IMR-90 (cell line): ENCODE measurements at regions not wholly inside any gene's neighbourhood (a gene's known extent, or its start where the extent isn't known, plus 50 kb on each side); places are given as distances from the start of the nearest gene placed in this dataset.

ENCODE experiments used
- ATAC-seq: fragments of 200-7000 bp; cut with Tn5 transposase; 2 replicates; pipeline ENCODE4 v1.9.1; 2020; ENCODE audit warnings: low read depth, mild to moderate bottlenecking, moderate library complexity
- BruUV-seq: library from RNA; stranded (reverse); fragments of 400-500 nt; replicated peaks from 2 replicates; lab custom pipeline; 2021; lab: Mats Ljungman, UMichigan
- CTCF ChIA-PET: fragments of 300-600 bp; formaldehyde crosslinking; extraction: SDS; loops from one replicate; lab custom pipeline; 2021; ENCODE audit warnings: antibody characterized with exemption; lab: Yijun Ruan, JAX
- POLR2A ChIA-PET: fragments of 300-600 bp; sonication (Branson Sonifier 250); formaldehyde crosslinking; loops from one replicate; lab custom pipeline; 2022; ENCODE audit warnings: antibody characterized with exemption; ENCODE audit not compliant: unreplicated experiment; lab: Charles Lee
- DNase-seq: peaks from one replicate; pipeline ENCODE4 v3.0.0; 2013
- H2AFZ ChIP-seq: replicated peaks from 2 replicates; pipeline ENCODE3; 2013; ENCODE audit warnings: low read length, mild to moderate bottlenecking; ENCODE audit not compliant: poor library complexity
- H2AK5ac ChIP-seq: 2 replicates; pipeline ENCODE4 v1.6.1; 2013; ENCODE audit warnings: low read depth, low read length, inconsistent platforms
- H2AK9ac ChIP-seq: replicated peaks from 2 replicates; pipeline ENCODE3; 2013; ENCODE audit warnings: mild to moderate bottlenecking, low read depth, low read length, moderate library complexity; ENCODE audit not compliant: poor library complexity
- H2BK120ac ChIP-seq: 2 replicates; pipeline ENCODE4 v1.6.1; 2013; ENCODE audit warnings: low read depth, low read length, inconsistent platforms
- H2BK15ac ChIP-seq: 3 replicates; pipeline ENCODE4 v1.6.1; 2013; ENCODE audit warnings: low read depth, low read length, inconsistent platforms
- H2BK20ac ChIP-seq: 2 replicates; pipeline ENCODE4 v1.6.1; 2013; ENCODE audit warnings: low read depth, mild to moderate bottlenecking, inconsistent platforms, low read length, moderate library complexity
- H2BK5ac ChIP-seq: 2 replicates; pipeline ENCODE4 v1.6.1; 2013; ENCODE audit warnings: mild to moderate bottlenecking, low read depth, low read length, inconsistent platforms; ENCODE audit not compliant: poor library complexity, severe bottlenecking
- H3K14ac ChIP-seq: replicated peaks from 2 replicates; pipeline ENCODE4 v1.6.1; 2013; ENCODE audit warnings: low read depth, low read length, inconsistent platforms
- H3K18ac ChIP-seq: 2 replicates; pipeline ENCODE4 v1.6.1; 2013; ENCODE audit warnings: low read depth, low read length, control low read depth
- H3K23ac ChIP-seq: 2 replicates; pipeline ENCODE4 v1.6.1; 2013; ENCODE audit warnings: low read depth, low read length, inconsistent platforms
- H3K27ac ChIP-seq: 2 replicates; pipeline ENCODE4 v1.5.1; 2013; ENCODE audit warnings: mild to moderate bottlenecking, control low read depth, low read length; ENCODE audit not compliant: insufficient read depth
- H3K27me3 ChIP-seq: 2 replicates; pipeline ENCODE4 v1.6.1; 2013; ENCODE audit warnings: low read length; ENCODE audit not compliant: control insufficient read depth, insufficient read depth
- H3K36me3 ChIP-seq: 2 replicates; pipeline ENCODE4 v1.6.1; 2013; ENCODE audit warnings: low read length, mixed read lengths; ENCODE audit not compliant: control insufficient read depth, insufficient read depth
- H3K4ac ChIP-seq: 2 replicates; pipeline ENCODE4 v1.6.1; 2013; ENCODE audit warnings: low read depth, low read length, inconsistent platforms
- H3K4me1 ChIP-seq: 2 replicates; pipeline ENCODE4 v1.6.1; 2013; ENCODE audit warnings: low read length, mixed read lengths; ENCODE audit not compliant: control insufficient read depth, insufficient read depth
- H3K4me2 ChIP-seq: 2 replicates; pipeline ENCODE4 v1.6.1; 2013; ENCODE audit warnings: low read depth, mild to moderate bottlenecking, control low read depth, low read length, moderate library complexity
- H3K4me3 ChIP-seq: 2 replicates; pipeline ENCODE4 v1.5.1; 2013; ENCODE audit warnings: low read depth, mild to moderate bottlenecking, control low read depth, low read length, moderate library complexity; ENCODE audit not compliant: insufficient read depth
- H3K56ac ChIP-seq: 2 replicates; pipeline ENCODE4 v1.6.1; 2013; ENCODE audit warnings: low read length, inconsistent platforms; ENCODE audit not compliant: insufficient read depth; ENCODE audit errors: extremely low read depth
- H3K79me1 ChIP-seq, 2 experiments: 2 replicates each; pipeline ENCODE4 v1.6.1; 2013; ENCODE audit warnings: low read length in 2 of 2, inconsistent platforms in 1 of 2, low read depth in 1 of 2
- H3K9ac ChIP-seq: 2 replicates; pipeline ENCODE4 v1.6.1; 2013; ENCODE audit warnings: low read depth, low read length, control low read depth
- H3K9me1 ChIP-seq: 2 replicates; pipeline ENCODE4 v1.6.1; 2013; ENCODE audit warnings: low read length, inconsistent platforms; ENCODE audit not compliant: insufficient read depth
- H3K9me3 ChIP-seq: 2 replicates; pipeline ENCODE4 v1.6.1; 2013; ENCODE audit warnings: low read length; ENCODE audit not compliant: control insufficient read depth, insufficient read depth
- H4K20me1 ChIP-seq: 2 replicates; pipeline ENCODE4 v1.6.1; 2013; ENCODE audit warnings: low read length, inconsistent platforms; ENCODE audit not compliant: insufficient read depth
- H4K5ac ChIP-seq: 2 replicates; pipeline ENCODE4 v1.6.1; 2013; ENCODE audit warnings: mild to moderate bottlenecking, low read depth, low read length, control low read depth
- H4K8ac ChIP-seq, 2 experiments: 2 replicates each; pipeline ENCODE4 v1.6.1; 2013; ENCODE audit warnings: low read depth in 2 of 2, low read length in 2 of 2, control low read depth in 1 of 2, inconsistent platforms in 1 of 2
- H4K91ac ChIP-seq: 2 replicates; pipeline ENCODE4 v1.6.1; 2013; ENCODE audit warnings: low read depth, low read length, inconsistent platforms; ENCODE audit not compliant: insufficient read depth
- FOS ChIP-seq: fragments of 150-350 bp; IDR thresholded peaks from 2 replicates; pipeline ENCODE4 v1.6.1; 2016; ENCODE audit warnings: low read depth, low read length
- MXI1 ChIP-seq: IDR thresholded peaks from 2 replicates; pipeline ENCODE4 v1.6.1; 2012; ENCODE audit warnings: low read depth, mild to moderate bottlenecking, low read length, moderate library complexity, borderline replicate concordance
- RFX5 ChIP-seq: IDR thresholded peaks from 2 replicates; pipeline ENCODE4 v1.8.0; 2012; ENCODE audit warnings: low read depth, mild to moderate bottlenecking, low read length, moderate library complexity
- SMC3 ChIP-seq: fragments of 150-350 bp; IDR thresholded peaks from 2 replicates; pipeline ENCODE4 v1.6.1; 2016; ENCODE audit warnings: low read depth, mild to moderate bottlenecking, antibody characterized with exemption, low read length, moderate library complexity
- WGBS, 2 experiments: methylation state at CpG; one replicate each; pipeline versions ENCODE4 v1.1.5 to v1.1.7; 2013; ENCODE audit warnings: missing lambda C conversion rate in 2 of 2; ENCODE audit not compliant: insufficient read length in 1 of 2; ENCODE audit errors: extremely low coverage in 2 of 2; 5-methylcytosine and 5-hydroxymethylcytosine counted together
- dilution Hi-C: fragments of 300-500 bp; cut with HindIII; formaldehyde crosslinking; loops from one replicate; pipeline ENCODE4 v1.14.3; 2018; ENCODE audit warnings: low sequenced_read_pairs; ENCODE audit not compliant: unreplicated experiment
- in situ Hi-C: fragments of 300-500 bp; cut with MboI; formaldehyde crosslinking; loops from 3 replicates; pipeline ENCODE4 v1.14.3; 2019; ENCODE audit warnings: low sequenced_read_pairs, inconsistent platforms, mixed read lengths
- intact Hi-C: fragments of 100-400 bp; cut with micrococcal nuclease; formaldehyde crosslinking; loops from 2 replicates; pipeline ENCODE4 v1.10.0; 2022

- Histone ChIP-seq H4K5ac (no peak overlapping the region), H3K36me3 (no peaks in the 10 kb centered on the region), H3K56ac (no peak overlapping the region; the same call in 1 of the 2 replicates), H3K18ac (no peak overlapping the region), H3K27ac (no peak overlapping the region), H3K9me1 (no peaks in the 10 kb centered on the region), H3K4me1 (no peaks in the 10 kb centered on the region), H3K27me3 (no peaks in the 10 kb centered on the region), H4K91ac (no peak overlapping the region), H2BK15ac (no peak overlapping the region), H3K9me3 (peaks cover 21% of the 10 kb centered on the region), H3K4me3 (no peak overlapping the region), H2BK120ac (no peak overlapping the region), H2AK5ac (no peak overlapping the region), H3K4me2 (no peak overlapping the region), H3K23ac (no peak overlapping the region), H2BK5ac (no peak overlapping the region), H4K8ac (no peak overlapping the region), H4K20me1 (no peaks in the 10 kb centered on the region), H3K79me1 (no peaks in the 10 kb centered on the region), H3K14ac (no peak overlapping the region), H3K9ac (no peak overlapping the region), H2AK9ac (no peak overlapping the region), H2BK20ac (no peak overlapping the region), H3K4ac (no peak overlapping the region), H2AFZ (no peak overlapping the region)
- CTCF ChIA-PET = no interaction called here
- DNase-seq (no peak), ATAC-seq (no peak)
- TF ChIP-seq SMC3 = no peak
- TF ChIP-seq RFX5 = no peak
- no peak for TF ChIP-seq MXI1
- no peak for TF ChIP-seq FOS
- WGBS, 2 experiments = no CpG with 5 or more reads among the region's 1 CpG
- POLR2A ChIA-PET = no interaction called here
- BruUV-seq = no TSS peak
- in situ Hi-C loops = no loop called here
- dilution Hi-C loops = no loop called here
- intact Hi-C loops = no loop called here
These were observed 165.1 kb downstream of the TLR4 start for GRCh38 chr9:117869287-117869686.
